Effector CD4-positive, alpha-beta T cell (primary cell): ENCODE measurements at regions not wholly inside any gene's neighbourhood (a gene's known extent, or its start where the extent isn't known, plus 50 kb on each side); places are given as distances from the start of the nearest gene placed in this dataset.

Source experiments
- DNase-seq: peaks from one replicate; pipeline ENCODE4 v3.0.0-alpha.2; 2020

DNA sequence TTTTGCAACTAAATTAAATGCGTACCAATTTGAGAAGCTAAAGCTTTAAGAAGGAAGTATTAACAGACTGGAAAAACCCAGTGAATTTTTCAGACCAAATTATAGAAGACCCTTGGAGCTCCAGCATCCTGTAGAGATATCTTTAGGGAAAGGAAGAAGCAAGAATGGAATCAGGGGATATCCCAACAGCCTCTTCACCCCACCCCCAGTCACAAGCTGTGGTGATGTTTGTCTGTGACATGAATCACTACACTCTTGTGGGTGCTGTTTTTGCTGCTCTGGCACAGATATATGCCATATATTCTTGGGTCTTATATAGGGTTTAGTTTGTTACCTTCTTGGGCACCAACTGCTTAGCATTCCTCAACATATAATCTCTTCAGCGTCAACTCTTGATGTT lies 78.5 kb upstream of the BCL6 start:
- DNase-seq = no peak

DNA sequence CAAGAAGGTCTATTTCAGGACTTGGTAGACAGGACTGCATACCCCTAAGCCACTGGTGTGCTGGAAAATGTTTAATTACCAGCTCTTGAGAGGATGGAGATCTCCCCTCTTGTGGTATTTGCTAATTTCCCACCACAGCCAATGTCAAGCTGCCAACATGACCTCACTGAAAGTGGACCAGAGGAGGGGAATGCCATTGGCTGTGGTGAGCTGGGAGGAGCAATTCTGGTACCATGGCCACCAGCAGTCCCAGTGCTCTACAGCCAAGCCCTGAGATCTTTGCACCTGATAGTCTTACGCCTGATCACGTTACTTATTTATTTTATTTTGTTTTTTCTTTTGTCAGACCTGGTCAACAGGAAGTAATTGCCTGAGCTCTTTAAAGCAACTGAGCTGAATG lies 82.5 kb upstream of the BCL6 start:
- DNase-seq = no peak

DNA sequence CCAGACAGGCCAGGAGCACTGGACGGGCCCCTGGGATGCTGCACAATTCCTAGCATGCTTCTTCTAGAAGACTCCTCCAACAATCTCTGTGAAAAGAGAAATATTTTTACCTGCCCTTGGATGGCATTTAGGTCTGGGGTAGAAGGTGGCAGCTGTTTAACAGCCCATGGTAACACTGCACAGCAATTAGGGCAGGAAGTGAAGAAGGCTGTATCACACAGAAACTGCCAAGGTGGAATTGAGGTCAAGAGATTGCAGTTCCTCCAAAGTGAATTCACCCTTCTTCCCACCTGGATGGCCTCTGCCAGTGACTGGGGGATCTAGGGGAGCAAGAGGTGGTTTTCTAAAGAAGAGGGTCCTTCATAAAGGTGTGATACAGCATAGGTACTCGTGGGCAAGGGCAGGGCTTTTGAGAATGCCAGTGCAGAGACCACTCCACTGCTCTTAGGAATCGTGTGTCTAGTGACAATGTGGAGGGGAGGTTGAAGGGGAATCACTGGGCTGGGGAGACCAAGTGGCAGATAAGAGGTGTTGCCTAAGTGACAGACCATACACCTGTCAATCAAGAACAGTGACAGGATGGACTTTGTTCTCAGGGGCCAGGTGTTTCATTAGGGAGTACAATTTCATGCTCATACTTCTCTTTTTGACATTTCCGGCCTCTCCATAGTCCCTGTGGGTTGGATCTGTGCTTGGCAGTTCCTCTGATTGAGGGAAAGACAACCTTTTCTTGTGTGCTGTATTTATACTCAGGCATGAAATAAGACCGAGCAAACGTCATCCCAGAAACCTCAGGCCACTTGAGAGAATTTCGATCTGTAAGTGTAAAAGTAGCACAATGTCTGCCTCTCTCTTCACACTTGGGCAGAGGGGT lies 83.5 kb upstream of the BCL6 start:
- no peak for DNase-seq

DNA sequence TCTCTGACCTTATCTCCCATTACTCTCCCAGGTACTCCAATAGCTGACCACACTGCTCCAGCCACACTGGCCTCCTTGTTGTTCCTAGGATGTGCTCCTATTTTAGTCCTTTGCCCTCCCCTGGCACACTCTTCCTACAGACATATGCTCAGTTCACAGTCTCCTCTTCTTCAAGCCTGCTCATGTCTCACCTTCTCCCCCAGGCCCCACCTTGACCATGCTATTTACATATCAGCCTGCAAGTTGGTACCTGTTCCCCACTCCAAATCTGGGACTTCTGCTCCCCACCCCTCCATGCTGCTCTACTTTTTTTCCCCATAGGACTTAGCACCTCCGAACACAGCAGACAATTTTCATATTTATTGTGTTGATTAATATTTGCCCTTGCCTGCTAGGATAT lies 84.9 kb upstream of the BCL6 start:
- DNase-seq = no peak

DNA sequence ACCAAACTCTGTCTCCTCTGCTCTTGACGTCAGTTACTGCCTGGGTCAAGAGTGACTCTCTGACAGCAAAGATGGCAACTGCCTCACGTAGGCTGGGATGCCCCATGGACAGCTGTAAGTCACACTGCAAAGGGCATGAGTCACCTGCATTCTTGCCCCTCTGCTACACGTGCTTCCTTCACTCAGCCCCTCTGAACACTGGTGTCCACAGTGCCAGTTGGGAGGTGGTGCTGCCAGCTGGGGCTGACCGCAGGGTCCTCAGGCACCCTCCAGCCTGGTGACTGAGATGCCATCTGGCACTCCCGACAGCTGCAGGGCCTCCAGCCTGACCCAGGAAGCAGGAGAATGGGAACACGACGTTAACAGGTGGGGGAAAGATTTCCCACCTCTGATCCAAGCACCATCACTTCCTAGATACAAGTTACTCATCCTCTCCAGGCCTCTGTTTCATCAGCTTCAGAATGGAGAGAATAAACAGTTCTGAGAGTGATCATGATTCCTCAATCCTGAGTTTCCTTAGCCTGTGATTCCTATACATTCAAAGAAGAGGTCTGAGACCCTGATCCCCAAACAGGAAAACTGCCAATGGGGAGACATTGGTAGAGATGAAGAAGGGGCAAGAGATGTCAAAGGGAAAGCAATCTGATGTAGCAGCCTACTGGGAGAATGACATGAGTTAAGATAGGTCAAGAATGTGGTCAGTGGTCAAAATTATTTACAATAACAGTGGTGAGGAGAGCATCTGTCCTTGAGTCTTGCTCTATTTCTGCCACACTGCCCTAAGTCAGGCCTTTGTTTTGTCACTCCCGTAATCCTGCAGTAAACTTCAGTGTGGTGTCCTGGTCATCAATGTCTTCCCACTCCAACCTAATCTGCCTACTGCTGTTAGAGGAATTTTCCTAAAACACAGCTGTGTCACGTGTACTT lies 86.1 kb upstream of the BCL6 start:
- no peak for DNase-seq

DNA sequence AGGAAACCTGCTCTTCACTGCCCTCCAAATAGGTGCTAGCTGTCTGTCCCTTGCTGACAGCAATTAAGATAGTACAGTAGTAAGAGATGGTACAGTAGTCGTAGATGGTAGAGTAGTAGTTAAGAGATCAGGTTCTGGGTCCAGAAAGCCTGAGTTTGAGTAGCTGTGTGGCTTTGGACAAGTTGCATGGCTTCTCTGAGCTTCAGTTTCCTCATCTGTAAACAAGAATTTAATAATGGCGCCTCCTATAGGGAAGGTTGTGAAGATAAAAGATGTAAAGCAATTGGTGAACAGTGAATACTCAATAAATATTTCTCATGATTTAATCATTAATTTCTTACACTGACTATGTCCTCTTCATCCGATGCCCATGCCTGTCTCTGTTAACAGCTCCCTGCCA lies 86.9 kb upstream of the BCL6 start:
- no peak for DNase-seq

DNA sequence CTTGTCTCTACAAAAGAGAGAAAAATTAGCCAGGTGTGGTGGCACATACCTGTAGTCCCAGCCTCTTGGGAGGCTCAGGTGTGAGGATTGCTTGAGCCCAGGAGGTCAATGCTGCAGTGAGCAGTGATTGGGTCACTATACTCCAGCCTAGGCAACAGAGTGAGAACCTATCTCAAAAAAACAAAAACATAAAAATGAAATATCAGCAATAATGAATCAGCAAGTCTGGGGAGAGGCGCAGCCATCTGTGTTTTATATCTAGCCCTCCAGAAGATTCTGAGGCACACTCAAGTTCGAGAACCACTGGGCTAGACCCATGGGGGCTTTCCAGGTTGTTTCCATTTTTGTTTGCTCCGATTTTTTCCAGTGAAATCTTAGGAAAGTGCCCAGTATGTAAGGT lies 88.1 kb upstream of the BCL6 start:
- no peak for DNase-seq

DNA sequence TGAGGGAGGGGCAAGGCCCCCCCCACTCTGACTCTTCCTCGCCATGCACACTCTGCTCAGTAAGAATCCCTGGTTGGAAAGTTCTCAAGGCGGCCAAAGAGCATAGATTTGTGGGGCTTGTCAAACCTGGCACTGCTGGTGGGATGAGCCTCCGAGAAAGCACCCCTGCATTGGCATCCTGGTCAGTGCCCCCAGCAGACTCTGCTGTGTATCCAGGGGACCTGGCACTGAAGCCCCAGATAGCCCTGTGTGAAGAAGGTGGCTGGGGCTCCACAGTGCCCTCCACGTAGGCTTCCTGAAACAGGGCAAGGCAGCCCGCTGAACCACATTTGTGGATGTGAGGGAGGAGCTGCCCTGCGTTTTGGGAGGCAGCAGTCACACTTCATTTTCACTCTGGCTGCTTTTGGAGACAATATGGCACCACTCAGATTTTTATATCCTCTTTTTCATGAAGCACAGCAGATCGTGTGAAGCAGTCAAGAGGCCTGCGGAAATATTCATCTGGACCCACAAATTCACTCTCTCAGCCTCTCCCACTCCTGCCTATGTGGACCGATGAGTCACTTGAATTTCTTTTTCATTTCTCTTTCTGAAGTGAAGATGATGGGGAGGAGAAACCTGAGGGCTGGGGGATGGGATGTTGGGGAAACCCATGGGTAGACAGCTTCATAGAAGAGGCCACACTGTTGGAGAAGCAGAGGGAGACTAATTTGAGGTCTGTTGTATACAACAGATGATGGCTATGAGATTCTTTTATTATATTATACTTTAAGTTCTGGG lies 88.7 kb upstream of the BCL6 start:
- DNase-seq = no peak

DNA sequence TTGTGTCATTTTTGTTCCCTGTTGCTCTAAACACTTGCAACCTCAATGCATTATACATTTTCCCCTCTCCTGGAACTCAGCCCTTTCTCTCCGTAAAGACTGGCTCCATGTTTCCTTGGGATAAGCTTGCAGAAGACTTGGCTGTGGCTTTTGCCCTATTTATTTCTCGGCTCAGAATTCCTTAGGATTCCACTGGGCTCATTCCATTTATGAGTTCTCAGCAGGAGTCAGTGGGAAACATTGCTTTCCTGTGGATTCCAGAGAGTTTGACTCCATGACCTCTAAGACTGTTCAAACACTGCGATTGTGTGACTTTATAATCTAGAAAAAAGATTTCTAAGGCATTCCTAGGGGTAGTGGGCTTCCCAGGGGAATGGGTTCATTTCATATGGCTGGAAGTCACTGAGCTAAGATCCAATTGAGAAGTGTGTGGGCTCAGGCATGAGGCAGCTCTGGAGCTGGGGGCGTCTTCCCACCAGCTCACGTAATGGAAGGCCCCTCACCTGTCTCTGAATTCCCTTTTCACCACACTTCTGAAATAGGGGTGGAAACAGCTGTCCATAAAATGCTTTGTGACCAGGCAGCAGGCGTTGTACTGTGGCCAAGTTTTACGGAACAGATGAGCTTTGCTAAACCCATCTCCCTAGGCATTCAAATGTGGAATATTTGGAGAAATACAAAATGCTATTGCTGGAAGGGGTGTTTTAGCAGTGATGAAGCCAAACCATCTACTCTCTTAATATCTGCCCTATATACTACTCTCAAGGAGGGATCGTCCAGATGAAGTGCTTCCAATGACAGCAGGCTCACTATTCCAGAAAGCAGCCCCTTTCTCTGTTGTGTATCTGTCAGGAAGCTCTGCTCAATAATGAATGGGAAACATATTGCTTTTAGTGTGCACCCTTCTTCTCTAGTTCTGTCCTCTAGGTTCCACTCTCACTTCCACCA lies 91.8 kb upstream of the BCL6 start:
- DNase-seq = no peak

DNA sequence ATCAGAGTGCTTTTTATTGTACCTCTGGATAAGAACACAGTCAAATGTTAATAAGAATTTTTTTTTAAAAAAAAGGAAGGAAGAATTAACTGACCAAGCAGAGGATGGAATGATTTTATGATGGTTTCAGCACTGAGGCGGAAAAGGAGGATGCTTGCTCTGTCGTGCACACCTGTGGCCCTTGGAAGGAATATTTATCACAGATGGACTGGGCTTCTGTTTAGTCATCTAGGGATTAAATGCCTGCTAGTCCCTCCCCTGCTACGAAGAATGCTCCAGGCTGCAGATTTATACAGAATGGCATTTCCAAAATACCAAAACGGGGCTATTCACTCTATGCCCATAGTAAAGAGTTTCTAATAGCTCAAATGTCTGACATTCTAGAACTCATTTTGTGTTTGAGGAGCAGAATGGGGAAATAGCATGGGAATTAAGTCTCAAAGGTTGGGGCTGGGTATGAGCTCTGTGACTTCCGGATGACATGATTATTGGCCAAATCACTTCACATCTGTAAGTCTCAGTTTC lies 92.8 kb upstream of the BCL6 start:
- DNase-seq = no peak

DNA sequence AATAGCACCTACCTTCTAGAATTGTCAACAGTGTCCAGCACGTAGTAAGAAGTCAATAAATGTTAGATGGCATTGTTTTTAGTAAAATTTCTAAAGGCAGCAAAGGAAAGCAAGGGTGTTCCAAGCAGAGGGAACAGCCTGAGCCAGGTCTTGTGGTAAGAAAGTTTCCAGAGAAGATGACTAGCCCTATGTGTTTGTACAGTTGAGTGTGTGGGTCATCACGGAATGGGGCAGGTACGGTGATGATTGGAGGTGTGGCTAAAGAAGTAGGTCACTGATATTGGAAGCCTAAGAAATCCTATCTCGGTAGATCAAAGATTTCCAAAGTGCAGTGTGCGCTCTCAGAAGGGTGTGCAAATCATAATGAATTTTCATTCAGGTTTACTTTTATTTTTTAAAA lies 94.2 kb upstream of the BCL6 start:
- DNase-seq = no peak

DNA sequence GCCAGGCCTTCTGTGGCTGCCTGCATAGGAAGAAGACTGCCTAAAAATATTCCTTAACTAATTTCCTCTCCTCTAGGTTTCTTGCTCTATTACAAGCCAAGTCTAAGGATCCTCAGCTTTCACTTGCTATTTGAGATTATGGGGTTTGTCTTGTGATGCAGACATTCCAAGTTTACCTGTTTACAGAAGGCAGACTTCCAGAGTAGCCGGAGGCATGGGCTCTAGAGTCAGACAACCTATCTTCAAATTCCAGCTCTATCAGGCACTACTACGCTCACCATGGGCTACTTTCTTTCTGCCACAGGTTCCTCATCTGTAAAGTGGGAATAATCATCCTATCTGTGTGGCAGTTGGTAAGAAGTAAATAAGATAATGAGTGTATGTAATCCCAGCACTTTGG lies 95.6 kb upstream of the BCL6 start:
- no peak for DNase-seq

DNA sequence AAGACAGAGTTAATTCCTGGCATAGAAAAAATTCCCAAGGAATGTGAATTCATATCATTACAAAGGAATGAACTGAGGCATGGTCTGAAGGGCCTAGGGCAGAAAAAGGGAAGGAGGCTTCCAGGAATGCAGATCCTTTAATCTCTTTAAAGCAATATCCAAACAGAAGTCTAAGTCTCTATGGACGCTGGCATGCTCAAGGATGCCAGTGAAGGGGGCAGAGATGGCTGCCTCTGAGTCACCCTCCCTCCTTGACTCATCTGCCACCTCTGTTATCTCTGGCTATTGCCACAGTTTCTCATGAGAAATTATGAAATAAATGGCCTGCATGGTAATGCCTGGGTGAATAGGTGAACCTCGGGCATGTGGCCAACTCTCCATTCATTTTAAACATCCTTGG lies 96.3 kb upstream of the BCL6 start:
- no peak for DNase-seq

DNA sequence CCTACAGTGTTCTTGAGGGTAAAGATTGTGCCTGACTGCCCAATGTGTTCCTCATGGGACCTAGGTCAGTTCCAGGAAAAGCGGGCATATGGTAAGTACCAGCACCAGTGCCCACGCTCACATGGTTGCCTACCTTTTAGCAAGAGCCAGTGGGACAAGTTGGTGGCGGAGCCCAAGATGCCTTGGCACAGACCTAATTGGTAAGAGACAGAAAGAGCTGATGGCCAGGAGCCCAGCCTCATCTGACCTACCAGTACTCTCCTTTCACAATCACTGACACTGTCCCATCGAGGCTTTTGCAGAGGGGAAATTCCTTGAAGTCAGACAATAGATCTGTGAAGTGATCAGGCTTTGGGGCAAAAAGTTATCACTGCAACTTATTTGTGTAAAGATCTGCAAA lies 98.4 kb upstream of the BCL6 start:
- no peak for DNase-seq

DNA sequence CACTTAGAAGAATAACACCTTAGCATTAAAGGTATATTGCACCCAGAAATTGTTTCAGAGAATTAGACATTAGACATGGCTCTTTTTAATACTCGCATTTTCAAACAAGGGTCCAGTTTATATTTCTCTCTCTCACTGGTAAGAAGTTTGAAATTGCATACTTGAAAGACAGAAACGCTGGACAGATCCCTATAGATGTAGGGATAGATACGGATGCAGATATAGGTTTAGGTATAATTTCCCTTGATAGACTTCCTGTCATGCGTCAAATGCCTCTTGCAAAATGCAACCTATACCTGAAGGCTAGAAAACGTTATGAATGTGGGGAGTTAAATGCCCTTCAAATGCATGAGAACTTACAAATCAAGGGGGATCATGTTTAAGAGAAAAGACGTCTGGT lies 99.4 kb upstream of the BCL6 start:
- no peak for DNase-seq

DNA sequence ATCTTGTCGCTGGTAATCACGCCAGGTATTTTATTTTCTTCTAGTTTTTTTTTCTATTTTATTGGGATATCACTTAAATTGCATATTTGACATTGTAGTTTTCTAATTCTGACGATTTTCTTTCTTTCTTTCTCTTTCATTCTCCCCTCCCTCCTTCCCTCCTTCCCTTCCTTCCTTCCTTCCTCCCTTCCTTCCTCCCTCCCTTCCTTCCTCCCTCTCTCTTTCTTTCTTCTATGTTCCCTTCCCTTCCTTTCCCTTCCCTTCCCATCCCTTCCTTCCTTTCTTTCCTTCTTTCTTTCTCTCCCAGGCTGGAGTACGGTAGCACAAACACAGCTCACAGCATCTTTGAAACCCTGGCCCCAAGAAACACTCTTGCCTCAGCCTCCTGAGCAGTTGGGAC lies 100.6 kb upstream of the BCL6 start:
- no peak for DNase-seq

DNA sequence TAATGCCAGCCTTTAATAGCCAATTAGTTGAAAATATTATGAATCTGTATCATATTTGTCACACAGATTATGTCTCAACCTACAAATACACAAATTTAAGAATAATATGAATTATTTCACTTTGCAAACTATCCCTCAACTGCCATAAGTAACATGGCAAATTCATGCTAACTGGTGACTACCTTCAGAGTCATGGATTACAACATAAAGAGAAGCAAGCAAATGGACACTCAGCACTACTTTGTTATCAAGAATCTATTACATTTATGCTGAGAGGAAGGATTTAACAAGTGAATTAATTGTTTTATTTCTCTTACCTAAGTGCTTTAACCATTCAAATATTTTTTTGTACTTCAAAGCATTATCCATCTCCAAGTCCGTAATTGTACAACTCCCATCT lies 103.1 kb upstream of the BCL6 start:
- DNase-seq = no peak

DNA sequence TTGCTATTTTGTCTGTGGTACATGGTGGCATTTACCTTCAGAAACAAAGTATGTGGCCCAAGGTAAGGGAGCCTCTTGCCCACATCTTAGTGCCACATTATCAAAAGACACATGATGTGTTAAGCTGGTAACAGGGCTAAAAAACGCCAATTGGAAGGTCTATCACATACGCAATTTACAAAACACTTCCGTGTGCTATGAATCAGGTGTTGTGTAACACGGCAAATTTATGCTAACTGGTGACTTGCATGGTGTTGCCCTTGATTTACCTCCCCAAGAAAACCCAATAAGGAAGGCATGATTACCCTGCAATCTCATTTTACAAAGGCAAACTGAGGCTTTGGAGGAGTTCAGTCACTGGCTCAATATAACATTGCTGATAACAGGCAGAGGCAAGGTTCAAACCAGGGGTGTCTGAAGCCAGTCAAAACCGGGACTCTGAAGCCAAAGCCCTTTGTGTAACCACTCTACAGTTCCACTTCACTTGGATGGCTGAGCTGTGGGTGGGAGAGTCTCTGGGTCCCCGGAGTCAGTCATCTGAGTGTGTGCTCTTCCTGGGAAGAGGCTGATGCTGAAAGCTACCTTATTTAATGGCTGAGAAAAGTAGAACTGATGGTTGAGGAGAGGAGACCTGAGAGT lies 103.9 kb upstream of the BCL6 start:
- DNase-seq = no peak

DNA sequence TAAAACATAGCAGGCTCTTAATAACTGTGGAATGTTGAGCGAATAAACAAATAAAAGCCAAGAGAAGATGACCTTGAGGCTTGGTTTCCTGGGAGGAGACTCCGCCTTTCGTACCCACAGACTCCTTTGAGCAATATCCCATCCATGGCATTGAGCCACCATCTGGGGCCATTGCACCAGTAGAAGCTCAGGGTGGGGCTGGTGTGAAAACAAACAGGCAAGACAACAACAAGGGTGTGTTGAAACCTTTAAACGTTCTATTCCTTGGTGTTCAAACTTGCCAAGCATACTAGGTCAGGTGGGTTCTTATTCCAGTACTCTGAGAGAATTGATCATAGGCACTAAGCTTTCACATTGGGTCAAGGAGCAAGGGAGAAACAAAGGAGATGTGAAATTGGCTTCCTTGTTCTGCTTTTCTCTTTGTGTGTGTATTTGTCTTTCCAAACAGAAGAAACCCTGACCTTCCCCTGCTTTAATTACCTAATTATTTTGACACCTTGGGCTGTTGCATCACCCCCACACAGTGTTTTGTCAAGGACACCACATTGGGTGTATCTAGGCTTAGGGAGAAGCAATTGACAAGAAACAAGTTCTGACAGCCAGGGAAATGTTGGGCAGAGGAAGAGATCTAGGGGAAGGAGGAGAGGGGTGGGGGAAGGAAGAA lies 105.1 kb upstream of the BCL6 start:
- DNase-seq = no peak

DNA sequence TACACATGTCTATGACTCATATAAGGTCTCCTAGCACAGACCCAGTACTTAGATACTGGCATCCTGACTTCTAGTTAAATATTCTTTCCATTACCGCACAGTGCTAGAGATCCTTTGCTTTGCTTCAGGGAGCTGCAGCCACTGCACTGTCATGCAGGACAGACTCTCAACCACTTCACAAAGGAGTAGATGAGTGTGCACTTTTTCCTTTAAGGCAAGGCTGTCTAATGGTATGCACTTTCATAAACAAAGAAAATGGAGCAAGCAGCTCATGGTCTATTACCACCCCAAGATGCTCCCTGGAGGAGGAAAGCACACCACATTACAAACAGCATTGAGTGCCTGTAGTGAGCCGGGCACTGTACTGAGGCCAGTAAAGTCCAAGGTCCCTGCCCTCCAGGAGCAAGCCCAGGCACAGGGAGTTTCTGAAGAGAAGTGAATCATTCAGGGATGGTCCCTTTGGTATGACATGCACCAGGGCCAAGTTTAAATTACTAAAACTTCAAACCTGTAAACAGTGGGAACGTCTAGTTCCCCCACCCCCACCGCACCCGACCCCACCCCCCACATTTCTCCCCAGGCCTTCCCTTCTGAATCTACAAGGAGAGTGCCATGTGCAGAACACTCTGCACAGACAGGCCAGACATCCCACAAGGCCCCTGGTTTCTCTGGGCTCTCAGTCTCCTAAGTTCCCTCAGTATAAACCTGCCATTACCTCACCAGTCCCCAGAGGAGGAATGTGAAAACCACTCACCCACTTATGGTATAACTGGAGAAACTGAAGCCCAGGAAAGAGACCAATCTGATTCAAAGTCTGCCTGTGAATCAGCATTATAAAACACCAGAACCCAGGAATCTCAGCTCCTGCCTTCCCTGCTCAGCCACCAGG lies 107.8 kb upstream of the BCL6 start:
- no peak for DNase-seq
